ENCODE measurements at regions not wholly inside any gene's neighbourhood (a gene's known extent, or its start where the extent isn't known, plus 50 kb on each side); places are given as distances from the start of the nearest gene placed in this dataset.
"Not testable (repeated sequence)": the region's sequence is repeated elsewhere in the genome, so short reads cannot be mapped to it uniquely, and the experiment has no call there.

- not testable (repeated sequence) for H3K4me1 ChIP-seq (ENCODE audit: control insufficient read depth, insufficient read depth, low read length); H3K36me3 ChIP-seq (ENCODE audit: control insufficient read depth, insufficient read depth, low read length, severe bottlenecking); H3K4me3 ChIP-seq (ENCODE audit: low read length); H3K27me3 ChIP-seq (replicated peaks; ENCODE audit: control insufficient read depth, insufficient read depth, low read length); DNase-seq (ENCODE audit: low read depth); H3K9ac ChIP-seq (ENCODE audit: low read length); H3K9me3 ChIP-seq (ENCODE audit: control insufficient read depth, low read length)
Observed at GRCh38 chr10:37493185-37493796, 364.1 kb downstream of the ZNF248 start.

- Histone ChIP-seq H3K4me1 (ENCODE audit: control insufficient read depth, insufficient read depth, low read length) (peaks cover 3% of the 10 kb centered on the region), H3K27me3 (replicated peaks; ENCODE audit: control insufficient read depth, insufficient read depth, low read length) (peaks cover 3% of the 10 kb centered on the region), H3K4me3 (ENCODE audit: low read length) (no peak overlapping the region), H3K9ac (ENCODE audit: low read length) (no peak overlapping the region), H3K9me3 (ENCODE audit: control insufficient read depth, low read length) (no peaks in the 10 kb centered on the region), H3K36me3 (ENCODE audit: control insufficient read depth, insufficient read depth, low read length, severe bottlenecking) (no peaks in the 10 kb centered on the region)
- no peak for DNase-seq (ENCODE audit: low read depth)
Observed at GRCh38 chr10:37490266-37490665, 364.9 kb downstream of the ANKRD30A start.

- H3K9me3 ChIP-seq (ENCODE audit: control insufficient read depth, low read length) = no peaks in the 10 kb centered on the region
- peaks cover 3% of the 10 kb centered on the region for H3K27me3 ChIP-seq (replicated peaks; ENCODE audit: control insufficient read depth, insufficient read depth, low read length)
- H3K36me3 ChIP-seq (ENCODE audit: control insufficient read depth, insufficient read depth, low read length, severe bottlenecking) = no peaks in the 10 kb centered on the region
- H3K4me1 ChIP-seq (ENCODE audit: control insufficient read depth, insufficient read depth, low read length) = peaks cover 3% of the 10 kb centered on the region
- DNase-seq (ENCODE audit: low read depth) = no peak
- no peak overlapping the region for H3K9ac ChIP-seq (ENCODE audit: low read length)
- no peak overlapping the region for H3K4me3 ChIP-seq (ENCODE audit: low read length)
Observed at GRCh38 chr10:37489658-37490003, 364.2 kb downstream of the ANKRD30A start.

- no peak overlapping the region for H3K9ac ChIP-seq (ENCODE audit: low read length)
- peaks cover 2% of the 10 kb centered on the region for H3K27me3 ChIP-seq (replicated peaks; ENCODE audit: control insufficient read depth, insufficient read depth, low read length)
- H3K9me3 ChIP-seq (ENCODE audit: control insufficient read depth, low read length) = no peaks in the 10 kb centered on the region
- no peaks in the 10 kb centered on the region for H3K36me3 ChIP-seq (ENCODE audit: control insufficient read depth, insufficient read depth, low read length, severe bottlenecking)
- no peak overlapping the region for H3K4me3 ChIP-seq (ENCODE audit: low read length)
- no peak for DNase-seq (ENCODE audit: low read depth)
- H3K4me1 ChIP-seq (ENCODE audit: control insufficient read depth, insufficient read depth, low read length) = peaks cover 3% of the 10 kb centered on the region
Observed at GRCh38 chr10:37488792-37489657, 363.6 kb downstream of the ANKRD30A start.

GRCh38 chr10:37480596-37480995 is 355.2 kb downstream of the ANKRD30A start:
- H3K4me1 ChIP-seq (ENCODE audit: control insufficient read depth, insufficient read depth, low read length); H3K27me3 ChIP-seq (replicated peaks; ENCODE audit: control insufficient read depth, insufficient read depth, low read length); H3K4me3 ChIP-seq (ENCODE audit: low read length); DNase-seq (ENCODE audit: low read depth); H3K9me3 ChIP-seq (ENCODE audit: control insufficient read depth, low read length); H3K36me3 ChIP-seq (ENCODE audit: control insufficient read depth, insufficient read depth, low read length, severe bottlenecking); H3K9ac ChIP-seq (ENCODE audit: low read length): not testable (repeated sequence)

- Histone ChIP-seq H3K9ac (ENCODE audit: low read length) (no peak overlapping the region), H3K4me1 (ENCODE audit: control insufficient read depth, insufficient read depth, low read length) (no peaks in the 10 kb centered on the region), H3K36me3 (ENCODE audit: control insufficient read depth, insufficient read depth, low read length, severe bottlenecking) (no peaks in the 10 kb centered on the region), H3K9me3 (ENCODE audit: control insufficient read depth, low read length) (no peaks in the 10 kb centered on the region), H3K27me3 (replicated peaks; ENCODE audit: control insufficient read depth, insufficient read depth, low read length) (no peaks in the 10 kb centered on the region), H3K4me3 (ENCODE audit: low read length) (no peak overlapping the region)
- DNase-seq (ENCODE audit: low read depth) = no peak
Observed at GRCh38 chr10:37479469-37479868, 354.1 kb downstream of the ANKRD30A start.

- no peaks in the 10 kb centered on the region for H3K9me3 ChIP-seq (ENCODE audit: control insufficient read depth, low read length)
- no peaks in the 10 kb centered on the region for H3K27me3 ChIP-seq (replicated peaks; ENCODE audit: control insufficient read depth, insufficient read depth, low read length)
- no peak overlapping the region for H3K4me3 ChIP-seq (ENCODE audit: low read length)
- H3K9ac ChIP-seq (ENCODE audit: low read length) = no peak overlapping the region
- no peaks in the 10 kb centered on the region for H3K4me1 ChIP-seq (ENCODE audit: control insufficient read depth, insufficient read depth, low read length)
- no peaks in the 10 kb centered on the region for H3K36me3 ChIP-seq (ENCODE audit: control insufficient read depth, insufficient read depth, low read length, severe bottlenecking)
- DNase-seq (ENCODE audit: low read depth) = no peak
Observed at GRCh38 chr10:37478381-37478780, 353.0 kb downstream of the ANKRD30A start.

GRCh38 chr10:37476285-37476684 is 350.9 kb downstream of the ANKRD30A start:
- Histone ChIP-seq H3K9me3 (ENCODE audit: control insufficient read depth, low read length) (no peaks in the 10 kb centered on the region), H3K4me1 (ENCODE audit: control insufficient read depth, insufficient read depth, low read length) (no peaks in the 10 kb centered on the region), H3K4me3 (ENCODE audit: low read length) (no peak overlapping the region), H3K27me3 (replicated peaks; ENCODE audit: control insufficient read depth, insufficient read depth, low read length) (no peaks in the 10 kb centered on the region), H3K9ac (ENCODE audit: low read length) (no peak overlapping the region), H3K36me3 (ENCODE audit: control insufficient read depth, insufficient read depth, low read length, severe bottlenecking) (no peaks in the 10 kb centered on the region)
- DNase-seq (ENCODE audit: low read depth) = no peak

GRCh38 chr10:37474645-37475044 is 349.2 kb downstream of the ANKRD30A start:
- DNase-seq (ENCODE audit: low read depth) = no peak
- Histone ChIP-seq H3K27me3 (replicated peaks; ENCODE audit: control insufficient read depth, insufficient read depth, low read length) (no peaks in the 10 kb centered on the region), H3K36me3 (ENCODE audit: control insufficient read depth, insufficient read depth, low read length, severe bottlenecking) (no peaks in the 10 kb centered on the region), H3K4me1 (ENCODE audit: control insufficient read depth, insufficient read depth, low read length) (no peaks in the 10 kb centered on the region), H3K4me3 (ENCODE audit: low read length) (no peak overlapping the region), H3K9me3 (ENCODE audit: control insufficient read depth, low read length) (no peaks in the 10 kb centered on the region), H3K9ac (ENCODE audit: low read length) (no peak overlapping the region)

GRCh38 chr10:37473906-37474305 is 348.5 kb downstream of the ANKRD30A start:
- no peaks in the 10 kb centered on the region for H3K4me1 ChIP-seq (ENCODE audit: control insufficient read depth, insufficient read depth, low read length)
- H3K27me3 ChIP-seq (replicated peaks; ENCODE audit: control insufficient read depth, insufficient read depth, low read length) = no peaks in the 10 kb centered on the region
- H3K9me3 ChIP-seq (ENCODE audit: control insufficient read depth, low read length) = no peaks in the 10 kb centered on the region
- no peak overlapping the region for H3K9ac ChIP-seq (ENCODE audit: low read length)
- no peak for DNase-seq (ENCODE audit: low read depth)
- H3K36me3 ChIP-seq (ENCODE audit: control insufficient read depth, insufficient read depth, low read length, severe bottlenecking) = no peaks in the 10 kb centered on the region
- no peak overlapping the region for H3K4me3 ChIP-seq (ENCODE audit: low read length)

GRCh38 chr10:37467246-37467645 is 341.8 kb downstream of the ANKRD30A start:
- Histone ChIP-seq H3K9ac (ENCODE audit: low read length) (no peak overlapping the region), H3K4me3 (ENCODE audit: low read length) (no peak overlapping the region), H3K27me3 (replicated peaks; ENCODE audit: control insufficient read depth, insufficient read depth, low read length) (no peaks in the 10 kb centered on the region), H3K36me3 (ENCODE audit: control insufficient read depth, insufficient read depth, low read length, severe bottlenecking) (no peaks in the 10 kb centered on the region), H3K4me1 (ENCODE audit: control insufficient read depth, insufficient read depth, low read length) (no peaks in the 10 kb centered on the region), H3K9me3 (ENCODE audit: control insufficient read depth, low read length) (no peaks in the 10 kb centered on the region)
- DNase-seq (ENCODE audit: low read depth) = no peak
